ENCODE measurements at regions not wholly inside any gene's neighbourhood (a gene's known extent, or its start where the extent isn't known, plus 50 kb on each side); places are given as distances from the start of the nearest gene placed in this dataset.

DNA sequence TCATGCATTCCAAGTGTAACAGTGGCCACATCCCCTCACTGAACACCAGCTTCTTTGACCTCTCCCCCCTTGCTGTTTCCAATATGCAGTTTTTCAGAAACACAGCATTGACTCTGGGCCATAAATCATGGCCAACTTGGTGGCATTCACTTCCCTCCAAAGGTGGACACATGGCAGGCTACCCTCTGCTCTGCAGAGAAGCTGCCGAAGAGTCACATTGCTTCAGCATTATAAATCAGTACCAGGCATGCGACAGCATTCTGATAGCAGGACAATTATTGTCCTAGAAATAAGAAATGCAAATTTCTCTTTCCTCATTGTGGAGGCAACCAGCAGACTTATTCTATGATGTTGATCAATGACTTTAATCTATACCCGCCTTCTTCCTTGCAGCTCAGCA lies 475.4 kb upstream of the GHITM start:
- no peak for DNase-seq (ENCODE audit: low read depth in 2 of 2)

GRCh38 chr10:83666762-83667161 lies 472.5 kb upstream of the GHITM start:
- no peak for DNase-seq (ENCODE audit: low read depth in 2 of 2)

DNA sequence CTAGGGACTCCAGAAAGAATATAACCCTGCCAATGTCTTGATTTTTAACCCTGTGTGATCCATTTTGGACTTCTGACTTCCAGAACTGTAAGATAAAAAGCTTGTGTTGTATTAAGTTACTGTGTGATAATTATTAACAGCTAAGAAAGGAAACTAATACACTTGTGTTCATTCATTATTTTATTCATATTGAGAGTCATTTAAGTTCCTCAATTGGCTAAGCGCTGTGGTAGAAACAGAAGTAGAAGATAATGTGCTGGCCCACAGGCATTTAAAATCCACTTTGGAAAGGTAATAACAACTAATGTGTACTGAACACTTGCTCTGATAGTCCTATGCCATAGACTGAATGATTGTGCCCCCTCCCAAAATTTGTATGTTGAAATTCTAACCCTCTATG lies 471.7 kb upstream of the GHITM start:
- no peak for DNase-seq (ENCODE audit: low read depth in 2 of 2)

- DNase-seq (ENCODE audit: low read depth in 2 of 2), result no peak
These were observed 466.0 kb upstream of the GHITM start for GRCh38 chr10:83673316-83673715.

GRCh38 chr10:83677795-83678194 lies 461.5 kb upstream of the GHITM start:
- no peak for DNase-seq (ENCODE audit: low read depth in 2 of 2)

DNA sequence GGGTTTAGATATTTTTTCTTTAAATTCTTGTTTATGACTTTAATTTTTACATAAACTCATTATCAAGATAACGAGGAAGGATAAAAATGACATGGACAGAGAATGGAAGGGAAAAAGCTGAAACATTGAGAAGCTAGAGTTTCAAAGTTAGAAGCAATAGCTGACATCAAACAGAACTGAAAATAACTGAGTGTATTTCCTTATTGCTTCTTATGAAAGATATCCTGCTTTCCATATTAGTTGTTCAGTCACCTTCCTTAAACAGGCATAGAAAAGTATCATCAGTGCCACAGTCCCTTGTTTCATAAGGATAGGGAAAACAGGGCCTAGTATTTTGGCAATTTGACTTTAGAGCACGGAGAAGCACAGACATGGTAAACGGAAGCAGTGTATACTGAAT lies 460.5 kb upstream of the GHITM start:
- DNase-seq (ENCODE audit: low read depth in 2 of 2), result no peak

- no peak for DNase-seq (ENCODE audit: low read depth in 2 of 2)
These were observed 458.8 kb upstream of the GHITM start for GRCh38 chr10:83680470-83680891.

- no peak for DNase-seq (ENCODE audit: low read depth in 2 of 2)
These were observed 456.9 kb upstream of the GHITM start for GRCh38 chr10:83682414-83682813.

DNA sequence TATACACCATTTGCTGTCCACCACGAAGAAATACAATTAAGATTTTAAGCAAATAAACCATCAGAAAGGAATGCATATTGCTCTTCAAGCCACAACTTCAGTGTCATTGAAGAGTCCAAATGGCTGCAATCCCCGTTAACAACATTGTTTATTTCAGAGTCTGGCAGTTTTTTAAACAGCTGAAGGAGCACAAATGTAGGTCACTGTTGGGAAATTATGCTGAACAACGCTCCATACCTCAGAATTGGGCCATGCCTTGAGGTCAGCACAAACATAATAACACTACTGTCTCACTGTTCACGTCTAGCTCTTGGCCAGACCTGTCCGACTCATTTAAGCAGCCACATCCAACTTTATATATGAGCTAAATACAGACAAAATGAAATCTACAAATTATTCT lies 453.9 kb upstream of the GHITM start:
- no peak for DNase-seq (ENCODE audit: low read depth in 2 of 2)

GRCh38 chr10:83691791-83692596 lies 447.3 kb upstream of the GHITM start:
- DNase-seq (ENCODE audit: low read depth in 2 of 2), result no peak

DNA sequence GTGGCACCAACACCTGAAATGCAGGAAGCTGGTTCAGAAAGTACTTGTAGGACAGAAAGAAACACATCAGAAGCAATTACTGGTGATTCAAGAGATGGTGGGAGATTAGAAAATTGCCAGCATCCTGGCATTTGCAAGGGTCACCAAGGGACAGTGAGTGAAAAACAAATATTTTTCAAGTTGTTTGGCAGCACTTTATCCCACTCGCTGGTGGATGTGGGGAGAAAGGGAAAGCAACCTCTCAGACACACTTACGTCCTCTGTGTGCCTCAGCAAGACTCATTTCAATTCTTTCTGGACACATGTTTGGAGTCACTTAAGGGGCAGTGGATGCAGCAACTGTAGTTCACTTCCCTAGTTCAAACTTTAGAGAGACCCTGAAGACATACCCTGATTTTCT lies 440.4 kb upstream of the GHITM start:
- no peak for DNase-seq (ENCODE audit: low read depth in 2 of 2)

DNA sequence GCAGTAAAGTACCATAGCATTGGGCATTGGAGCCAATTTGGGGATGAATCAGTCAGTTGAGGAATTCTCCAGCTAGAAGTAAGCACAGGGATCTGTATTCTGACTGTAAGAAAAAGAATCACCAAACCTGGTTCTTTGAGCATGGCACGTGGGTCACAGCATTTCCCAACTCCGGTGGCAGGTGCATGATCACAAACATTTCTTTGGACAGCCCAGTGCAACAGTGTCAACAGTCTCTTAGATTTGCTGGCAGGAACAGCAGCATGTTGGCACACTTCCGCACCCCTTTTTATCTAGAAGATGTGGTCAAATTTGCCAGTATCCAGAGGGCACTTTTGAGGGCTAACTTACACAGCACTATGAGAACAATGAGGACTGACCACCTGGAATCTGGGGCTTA lies 437.5 kb upstream of the GHITM start:
- DNase-seq (ENCODE audit: low read depth in 2 of 2), result no peak

DNA sequence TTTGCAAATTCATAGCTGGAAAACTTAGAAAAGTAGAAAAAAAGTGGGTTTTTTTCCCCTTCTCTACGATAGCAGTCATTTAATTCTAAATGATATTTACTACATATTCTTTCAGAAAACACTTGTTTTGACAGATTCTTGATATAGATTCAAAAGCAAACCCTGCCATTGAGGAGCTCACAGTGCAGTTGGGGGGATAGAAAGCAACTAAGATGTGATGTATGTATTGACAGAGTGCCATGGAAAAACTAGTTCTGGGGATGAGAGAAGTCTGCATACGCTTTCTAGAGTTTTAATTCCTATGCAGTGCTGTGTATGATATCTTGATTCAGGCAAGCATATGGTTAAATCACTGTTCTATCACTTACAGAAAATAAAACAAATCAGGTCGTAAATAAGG lies 436.6 kb upstream of the GHITM start:
- DNase-seq (ENCODE audit: low read depth in 2 of 2), result no peak

GRCh38 chr10:83706120-83706519 lies 433.2 kb upstream of the GHITM start:
- no peak for DNase-seq (ENCODE audit: low read depth in 2 of 2)

DNA sequence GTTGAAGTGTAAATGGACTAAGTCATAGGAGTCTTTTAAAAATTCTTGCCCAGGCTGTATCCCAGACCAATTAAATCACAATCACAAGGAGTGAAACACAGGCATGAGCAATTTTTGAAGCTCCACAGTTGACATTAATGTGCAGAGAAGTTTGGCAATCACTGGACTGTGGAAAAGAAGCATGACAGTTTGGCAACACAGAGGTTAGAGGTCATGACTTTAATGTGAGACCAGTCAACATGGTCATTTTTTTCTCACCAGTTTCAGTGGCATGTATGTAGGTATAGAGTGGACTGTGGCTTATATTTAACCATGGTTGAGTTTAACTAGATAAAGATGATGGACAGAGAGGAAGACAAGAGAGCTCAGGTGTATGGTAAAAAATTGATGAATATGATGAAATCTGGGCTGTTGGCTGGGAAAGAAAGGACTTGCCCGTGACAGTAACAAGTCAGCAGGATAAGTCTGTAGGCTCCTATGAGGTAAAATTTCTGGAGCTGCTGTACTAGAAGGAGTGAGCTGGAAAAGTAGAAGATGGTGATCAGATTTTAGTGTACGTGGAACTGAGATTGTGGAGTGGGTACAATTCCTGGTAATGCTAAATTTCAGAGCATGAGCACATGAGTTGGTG lies 432.2 kb upstream of the GHITM start:
- DNase-seq (ENCODE audit: low read depth in 2 of 2), result no peak

- no peak for DNase-seq (ENCODE audit: low read depth in 2 of 2)
These were observed 425.9 kb upstream of the GHITM start for GRCh38 chr10:83713423-83713822.

DNA sequence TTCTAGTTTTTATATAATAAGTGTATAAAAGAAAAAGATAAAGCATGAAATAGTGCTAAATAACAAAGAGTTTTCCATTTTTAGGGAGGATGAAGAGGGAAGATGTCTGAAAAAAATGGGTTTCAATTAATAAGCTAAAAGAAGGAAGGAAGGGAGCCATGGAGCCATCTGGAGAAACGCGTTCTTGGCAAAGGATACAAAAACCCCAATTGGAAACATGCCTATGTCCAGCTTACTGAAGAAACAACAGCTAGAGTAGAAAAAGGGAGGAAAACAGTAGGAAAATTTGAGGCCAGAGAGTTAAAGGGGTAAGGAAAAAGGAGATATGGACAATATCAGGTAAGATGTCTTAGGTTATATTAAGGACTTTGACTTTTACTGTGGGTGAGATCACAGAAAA lies 416.2 kb upstream of the GHITM start:
- no peak for DNase-seq (ENCODE audit: low read depth in 2 of 2)

GRCh38 chr10:83724471-83725241 lies 414.7 kb upstream of the GHITM start:
- no peak for DNase-seq (ENCODE audit: low read depth in 2 of 2)

DNA sequence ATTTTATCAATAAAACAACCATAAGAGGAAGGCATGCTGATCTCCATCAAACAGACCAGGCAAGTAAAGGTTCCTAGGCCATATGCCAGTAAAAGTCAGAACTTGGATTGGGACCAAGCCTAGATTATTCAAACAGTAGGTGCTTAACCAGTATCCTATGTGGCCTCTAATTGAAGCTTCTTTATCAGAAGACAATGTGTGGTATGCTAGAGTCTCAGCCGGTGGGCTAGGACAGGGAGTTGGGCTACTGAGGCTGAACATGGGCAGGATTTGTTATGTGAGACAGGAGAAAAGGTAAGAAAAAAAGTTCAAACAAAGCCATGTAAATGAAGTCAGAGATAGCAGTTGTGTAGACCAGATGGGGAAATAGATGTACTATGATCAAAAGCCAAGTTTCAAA lies 413.7 kb upstream of the GHITM start:
- no peak for DNase-seq (ENCODE audit: low read depth in 2 of 2)

- DNase-seq (ENCODE audit: low read depth in 2 of 2), result no peak
These were observed 405.0 kb upstream of the GHITM start for GRCh38 chr10:83734278-83734677.

GRCh38 chr10:83736008-83736407 lies 403.3 kb upstream of the GHITM start:
- no peak for DNase-seq (ENCODE audit: low read depth in 2 of 2)

- no peak for DNase-seq (ENCODE audit: low read depth in 2 of 2)
These were observed 388.7 kb upstream of the GHITM start for GRCh38 chr10:83750604-83751003.

GRCh38 chr10:83753490-83753889 lies 385.8 kb upstream of the GHITM start:
- no peak for DNase-seq (ENCODE audit: low read depth in 2 of 2)
